ENCODE measurements at regions not wholly inside any gene's neighbourhood (a gene's known extent, or its start where the extent isn't known, plus 50 kb on each side); places are given as distances from the start of the nearest gene placed in this dataset.

DNA sequence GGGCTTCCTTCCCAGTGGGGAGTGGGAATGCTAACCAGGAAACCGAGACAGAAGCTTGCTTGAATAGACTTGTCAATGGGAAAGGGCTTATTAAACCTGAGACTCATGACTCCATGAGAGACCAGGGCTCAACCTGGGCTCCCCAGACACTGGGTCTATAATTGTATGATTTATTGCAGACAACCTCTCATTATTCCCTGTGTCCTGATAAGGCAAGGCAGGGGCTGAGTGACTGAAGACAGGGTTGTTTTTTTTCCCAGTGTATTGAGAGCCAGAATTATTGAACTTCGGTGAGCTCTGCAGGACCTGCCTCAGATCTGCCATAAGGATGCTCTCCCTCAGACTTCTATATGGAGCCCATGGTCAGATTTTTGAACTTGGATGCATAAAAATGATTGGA lies 79.5 kb upstream of the KLHL25 start:
- TF ChIP-seq ZNF274 (IDR thresholded peaks at IDR 0.05; ENCODE audit: low read depth, low read length) (no peak), YY1 (IDR thresholded peaks at IDR 0.05; ENCODE audit: insufficient read depth, insufficient read length) (no peak)
